ENCODE measurements at regions not wholly inside any gene's neighbourhood (a gene's known extent, or its start where the extent isn't known, plus 50 kb on each side); places are given as distances from the start of the nearest gene placed in this dataset.

DNA sequence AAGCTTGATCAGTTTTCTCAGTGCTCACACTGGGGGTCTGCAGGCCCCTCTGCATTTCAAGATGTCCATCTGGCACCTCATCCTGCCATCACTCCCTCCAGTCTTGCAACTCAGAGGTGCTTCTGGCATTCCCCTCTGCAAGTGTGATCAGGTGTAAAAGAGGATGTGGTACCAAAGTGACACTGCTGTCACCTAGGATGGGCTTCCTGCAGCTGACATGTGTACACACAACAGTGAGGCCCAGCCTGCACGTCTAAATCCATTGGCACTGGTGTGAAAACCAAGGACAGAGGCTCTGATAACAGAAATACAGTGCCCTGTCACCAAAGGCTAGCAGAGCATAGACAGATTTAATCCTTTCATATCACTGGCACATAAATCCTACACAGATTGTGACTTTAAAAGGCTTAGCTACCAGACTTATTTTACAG lies 162.5 kb upstream of the CELF2 start:
- Histone ChIP-seq H3K36me3 (ENCODE audit: control insufficient read depth, insufficient read depth, low read length, severe bottlenecking) (no peaks in the 10 kb centered on the region), H3K4me1 (ENCODE audit: control insufficient read depth, insufficient read depth, low read length) (peaks cover 27% of the 10 kb centered on the region), H3K9ac (ENCODE audit: low read length) (no peak overlapping the region), H3K9me3 (ENCODE audit: control insufficient read depth, low read length) (no peaks in the 10 kb centered on the region), H3K4me3 (ENCODE audit: low read length) (no peak overlapping the region), H3K27me3 (replicated peaks; ENCODE audit: control insufficient read depth, insufficient read depth, low read length) (no peaks in the 10 kb centered on the region)
- no peak for DNase-seq (ENCODE audit: low read depth)

DNA sequence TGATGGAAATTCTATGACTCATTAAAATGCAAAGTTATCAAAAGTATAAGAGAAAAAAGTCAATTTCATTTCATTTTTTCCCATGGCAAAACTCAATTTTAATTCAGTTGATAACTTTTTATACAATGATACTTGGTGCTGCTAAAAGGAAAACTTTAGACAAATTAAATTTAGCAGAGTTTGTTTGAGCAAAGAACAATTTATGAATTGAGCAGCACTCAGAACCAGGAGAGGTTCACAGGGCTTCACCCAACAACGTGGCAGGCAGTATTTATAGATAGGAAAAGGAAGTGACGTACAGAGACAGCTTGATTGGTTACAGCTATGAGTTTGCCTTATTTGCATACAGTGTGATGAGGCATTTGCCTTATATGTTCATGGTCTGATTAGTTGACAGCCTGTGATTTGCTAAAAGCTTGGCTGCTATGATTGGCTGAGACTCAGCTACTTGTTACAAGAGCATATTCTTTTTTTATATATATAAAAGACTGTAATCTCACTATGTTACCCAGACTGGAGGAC lies 157.2 kb upstream of the CELF2 start:
- Histone ChIP-seq H3K27me3 (replicated peaks; ENCODE audit: control insufficient read depth, insufficient read depth, low read length) (no peaks in the 10 kb centered on the region), H3K9ac (ENCODE audit: low read length) (no peak overlapping the region), H3K9me3 (ENCODE audit: control insufficient read depth, low read length) (no peaks in the 10 kb centered on the region), H3K36me3 (ENCODE audit: control insufficient read depth, insufficient read depth, low read length, severe bottlenecking) (no peaks in the 10 kb centered on the region), H3K4me3 (ENCODE audit: low read length) (no peak overlapping the region), H3K4me1 (ENCODE audit: control insufficient read depth, insufficient read depth, low read length) (peaks cover 3% of the 10 kb centered on the region)
- DNase-seq (ENCODE audit: low read depth) = no peak

DNA sequence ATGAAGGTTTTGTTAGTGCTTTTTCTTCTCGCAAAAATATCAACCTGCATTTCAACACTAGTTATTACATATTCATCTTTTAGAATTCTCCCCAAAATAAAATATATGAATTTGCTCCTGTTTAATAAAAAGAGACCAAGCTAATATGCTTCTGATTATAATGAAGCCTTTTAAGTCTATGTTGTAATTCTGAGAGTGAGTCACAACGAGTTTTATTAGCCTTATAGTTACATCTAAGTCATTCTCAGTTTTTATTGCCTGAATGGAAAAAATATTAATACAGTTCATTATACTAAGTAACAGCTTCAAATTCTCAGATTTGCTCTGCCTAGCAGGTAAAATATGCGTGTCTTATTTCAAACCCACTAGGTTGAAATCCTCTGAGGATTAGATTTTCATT lies 152.4 kb upstream of the CELF2 start:
- no peaks in the 10 kb centered on the region for H3K36me3 ChIP-seq (ENCODE audit: control insufficient read depth, insufficient read depth, low read length, severe bottlenecking)
- H3K4me3 ChIP-seq (ENCODE audit: low read length) = no peak overlapping the region
- H3K4me1 ChIP-seq (ENCODE audit: control insufficient read depth, insufficient read depth, low read length) = peaks cover 6% of the 10 kb centered on the region
- no peak overlapping the region for H3K9ac ChIP-seq (ENCODE audit: low read length)
- H3K27me3 ChIP-seq (replicated peaks; ENCODE audit: control insufficient read depth, insufficient read depth, low read length) = no peaks in the 10 kb centered on the region
- DNase-seq (ENCODE audit: low read depth) = peak; percentile 14
- no peaks in the 10 kb centered on the region for H3K9me3 ChIP-seq (ENCODE audit: control insufficient read depth, low read length)

DNA sequence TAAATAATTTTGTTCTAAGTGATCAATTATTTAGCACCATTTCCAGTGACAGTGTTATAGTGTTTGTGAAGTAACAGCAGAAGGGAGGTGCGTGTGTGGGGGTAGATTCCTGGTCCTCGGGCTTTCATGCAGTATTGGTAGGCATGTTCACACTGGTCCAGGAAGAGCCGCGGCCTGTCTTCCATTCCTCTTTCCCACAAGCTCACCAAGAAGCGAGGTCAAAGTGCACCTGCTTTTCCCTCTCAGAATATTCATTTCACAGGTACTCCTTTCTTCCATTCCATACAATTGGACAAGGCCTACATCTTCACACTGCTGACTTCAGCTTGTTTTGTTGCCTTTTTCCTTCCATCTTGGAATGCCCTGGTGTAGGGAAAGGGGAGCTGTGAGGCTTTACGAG lies 151.8 kb upstream of the CELF2 start:
- H3K36me3 ChIP-seq (ENCODE audit: control insufficient read depth, insufficient read depth, low read length, severe bottlenecking) = no peaks in the 10 kb centered on the region
- H3K4me3 ChIP-seq (ENCODE audit: low read length) = no peak overlapping the region
- H3K9me3 ChIP-seq (ENCODE audit: control insufficient read depth, low read length) = no peaks in the 10 kb centered on the region
- DNase-seq (ENCODE audit: low read depth) = no peak
- H3K27me3 ChIP-seq (replicated peaks; ENCODE audit: control insufficient read depth, insufficient read depth, low read length) = no peaks in the 10 kb centered on the region
- H3K9ac ChIP-seq (ENCODE audit: low read length) = no peak overlapping the region
- H3K4me1 ChIP-seq (ENCODE audit: control insufficient read depth, insufficient read depth, low read length) = peaks cover 12% of the 10 kb centered on the region

DNA sequence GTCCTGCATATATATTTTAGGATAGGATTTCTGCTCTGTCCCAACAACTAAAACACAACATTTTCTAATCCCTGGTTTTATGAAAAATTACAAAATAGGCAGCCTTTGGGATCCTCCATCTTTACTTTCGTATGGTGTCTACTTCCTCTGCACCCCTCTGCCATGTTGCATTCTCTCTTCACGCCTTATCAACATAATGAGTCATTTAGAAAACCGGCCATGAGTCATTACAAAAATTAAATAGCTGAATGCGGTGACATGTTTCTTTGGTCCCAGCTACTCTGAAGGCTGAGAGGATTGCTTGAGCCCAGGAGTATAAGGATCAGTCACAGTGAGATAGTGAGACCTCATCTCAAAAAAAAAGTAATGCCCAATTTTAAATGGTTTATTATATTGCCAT lies 148.1 kb upstream of the CELF2 start:
- Histone ChIP-seq H3K4me1 (ENCODE audit: control insufficient read depth, insufficient read depth, low read length) (peaks cover 35% of the 10 kb centered on the region), H3K36me3 (ENCODE audit: control insufficient read depth, insufficient read depth, low read length, severe bottlenecking) (no peaks in the 10 kb centered on the region), H3K4me3 (ENCODE audit: low read length) (no peak overlapping the region), H3K27me3 (replicated peaks; ENCODE audit: control insufficient read depth, insufficient read depth, low read length) (no peaks in the 10 kb centered on the region), H3K9me3 (ENCODE audit: control insufficient read depth, low read length) (no peaks in the 10 kb centered on the region), H3K9ac (ENCODE audit: low read length) (no peak overlapping the region)
- no peak for DNase-seq (ENCODE audit: low read depth)

DNA sequence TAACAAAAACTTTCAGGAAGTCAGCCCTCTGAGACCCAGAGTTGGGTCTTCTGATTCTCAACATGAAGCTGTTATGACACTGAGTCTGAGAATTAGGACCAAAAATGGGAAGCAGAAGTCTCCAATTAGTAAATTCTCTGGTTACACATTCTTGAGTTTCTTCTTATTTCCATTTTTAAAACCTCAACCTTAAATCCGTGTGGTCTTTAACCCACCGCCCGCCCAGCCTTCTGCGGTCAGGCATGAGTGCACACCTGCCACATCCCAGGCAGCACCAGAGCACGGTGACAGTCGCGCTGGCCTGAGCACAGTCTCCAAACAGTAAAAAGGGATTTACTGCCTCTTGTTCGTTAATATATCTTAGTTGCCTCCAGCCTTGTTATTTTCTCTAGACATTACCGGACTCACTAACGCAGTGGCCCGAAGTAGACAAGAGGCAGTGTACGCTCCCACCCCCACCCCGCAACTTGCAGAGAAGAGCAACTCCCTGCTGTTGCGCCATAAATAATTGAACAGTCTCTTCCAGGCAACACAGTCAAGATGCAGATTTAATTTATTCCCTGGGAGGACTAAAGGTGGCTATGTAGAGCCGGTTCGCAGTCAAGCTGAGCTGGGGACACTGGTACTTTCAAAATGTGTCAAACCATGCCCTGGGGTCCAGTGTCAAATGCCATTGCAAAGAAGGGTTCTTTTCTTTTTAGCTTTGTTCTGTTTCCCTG lies 147.0 kb upstream of the CELF2 start:
- no peaks in the 10 kb centered on the region for H3K27me3 ChIP-seq (replicated peaks; ENCODE audit: control insufficient read depth, insufficient read depth, low read length)
- peak; percentile 56 for DNase-seq (ENCODE audit: low read depth)
- peak overlapping the region; percentile 53 for H3K4me3 ChIP-seq (ENCODE audit: low read length)
- H3K9ac ChIP-seq (ENCODE audit: low read length) = peak overlapping the region; percentile 55
- H3K36me3 ChIP-seq (ENCODE audit: control insufficient read depth, insufficient read depth, low read length, severe bottlenecking) = no peaks in the 10 kb centered on the region
- H3K9me3 ChIP-seq (ENCODE audit: control insufficient read depth, low read length) = no peaks in the 10 kb centered on the region
- peaks cover 30% of the 10 kb centered on the region for H3K4me1 ChIP-seq (ENCODE audit: control insufficient read depth, insufficient read depth, low read length)

DNA sequence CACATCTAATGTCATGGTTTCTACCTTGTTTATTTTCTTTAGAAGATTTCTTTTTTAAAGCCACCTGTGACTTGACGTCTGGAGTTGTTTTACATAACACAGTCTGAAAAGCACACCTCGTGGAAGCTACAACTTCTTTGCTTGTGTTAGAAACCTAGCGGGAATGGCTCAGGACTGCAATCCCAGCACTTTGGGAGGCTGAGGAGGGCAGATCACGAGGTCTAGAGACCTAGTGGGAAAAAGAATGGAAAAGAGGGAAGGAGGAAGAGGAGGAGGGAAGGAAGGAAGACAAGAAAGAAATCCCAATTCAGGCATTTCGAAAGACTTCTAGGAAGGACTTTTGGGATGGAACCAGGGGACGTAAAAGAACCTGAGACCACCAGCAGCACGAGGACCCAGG lies 146.3 kb upstream of the CELF2 start:
- H3K4me3 ChIP-seq (ENCODE audit: low read length) = peak overlapping the region; percentile 53
- H3K9ac ChIP-seq (ENCODE audit: low read length) = peak overlapping the region; percentile 55
- DNase-seq (ENCODE audit: low read depth) = peak; percentile 4
- no peaks in the 10 kb centered on the region for H3K27me3 ChIP-seq (replicated peaks; ENCODE audit: control insufficient read depth, insufficient read depth, low read length)
- no peaks in the 10 kb centered on the region for H3K36me3 ChIP-seq (ENCODE audit: control insufficient read depth, insufficient read depth, low read length, severe bottlenecking)
- H3K9me3 ChIP-seq (ENCODE audit: control insufficient read depth, low read length) = no peaks in the 10 kb centered on the region
- H3K4me1 ChIP-seq (ENCODE audit: control insufficient read depth, insufficient read depth, low read length) = peaks cover 29% of the 10 kb centered on the region

DNA sequence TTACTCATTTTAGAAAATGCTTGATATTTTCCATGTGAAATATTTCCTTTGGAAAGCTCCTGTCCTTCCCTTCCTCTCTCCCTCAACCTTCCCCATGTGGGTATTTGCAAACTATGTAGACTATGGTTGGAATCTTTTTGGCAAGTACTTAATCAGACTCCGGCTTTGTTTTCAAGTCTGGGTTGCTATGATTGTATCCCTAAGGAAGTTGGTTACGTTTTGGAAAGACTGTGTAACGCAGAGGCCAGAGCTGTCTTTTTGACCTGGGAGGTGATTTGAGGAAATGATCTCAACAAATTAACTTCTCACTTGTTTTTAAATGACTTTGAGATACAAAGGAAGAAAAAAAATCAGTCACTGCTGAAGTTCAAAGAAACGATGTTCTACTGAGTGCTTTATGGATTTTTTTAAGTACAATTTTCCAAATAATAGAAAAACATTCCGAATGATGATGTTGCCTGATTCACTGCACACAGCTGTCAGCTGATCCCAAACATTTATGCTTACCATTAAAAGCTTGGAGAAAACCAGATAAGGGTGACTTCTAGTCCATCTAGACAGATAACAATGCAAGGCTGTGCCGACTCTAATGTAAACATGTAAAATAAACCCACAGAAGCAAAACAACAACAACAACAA lies 145.5 kb upstream of the CELF2 start:
- Histone ChIP-seq H3K9ac (ENCODE audit: low read length) (peak overlapping the region; percentile 47), H3K4me1 (ENCODE audit: control insufficient read depth, insufficient read depth, low read length) (peaks cover 29% of the 10 kb centered on the region), H3K9me3 (ENCODE audit: control insufficient read depth, low read length) (no peaks in the 10 kb centered on the region), H3K36me3 (ENCODE audit: control insufficient read depth, insufficient read depth, low read length, severe bottlenecking) (no peaks in the 10 kb centered on the region), H3K27me3 (replicated peaks; ENCODE audit: control insufficient read depth, insufficient read depth, low read length) (no peaks in the 10 kb centered on the region), H3K4me3 (ENCODE audit: low read length) (peak overlapping the region; percentile 60)
- DNase-seq (ENCODE audit: low read depth) = peak; percentile 73

DNA sequence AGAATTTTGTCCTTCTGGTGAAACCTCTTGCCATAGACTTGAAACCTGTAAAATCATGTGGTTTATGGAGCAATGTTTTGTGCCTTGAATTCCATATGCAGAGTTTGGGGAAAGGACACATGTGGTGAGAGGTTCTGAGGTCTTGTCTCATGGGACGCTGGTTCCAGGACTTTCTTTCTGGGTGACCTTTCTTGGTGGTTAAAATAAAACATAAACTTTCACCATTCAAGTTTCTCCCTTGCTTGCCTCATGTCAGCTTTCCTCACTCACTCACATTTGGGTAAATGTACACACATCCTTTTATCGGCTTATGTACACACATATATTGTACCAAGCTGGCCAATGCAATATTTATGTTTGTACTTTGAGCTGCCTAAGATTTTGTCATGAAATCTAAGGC lies 144.9 kb upstream of the CELF2 start:
- DNase-seq (ENCODE audit: low read depth) = peak; percentile 16

DNA sequence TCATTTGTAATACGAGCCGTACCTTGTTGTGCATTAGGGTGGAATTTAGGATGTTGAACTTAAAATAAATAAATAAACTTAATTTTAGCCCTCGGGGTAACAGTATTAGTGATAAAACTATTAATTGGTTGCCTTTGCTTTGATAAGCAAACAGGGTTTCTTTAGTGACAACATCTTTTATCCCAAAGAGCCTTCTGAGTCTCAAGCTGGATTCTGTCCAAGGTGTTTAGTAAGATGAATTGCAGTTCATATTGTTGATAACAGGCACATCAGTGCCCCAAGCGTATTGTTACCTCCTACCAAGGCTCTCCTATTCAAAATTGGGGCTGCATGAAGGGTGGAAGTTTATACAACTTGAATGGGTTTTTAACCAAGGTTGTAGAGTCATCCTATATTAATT lies 144.4 kb upstream of the CELF2 start:
- H3K27me3 ChIP-seq (replicated peaks; ENCODE audit: control insufficient read depth, insufficient read depth, low read length) = no peaks in the 10 kb centered on the region
- peaks cover 29% of the 10 kb centered on the region for H3K4me1 ChIP-seq (ENCODE audit: control insufficient read depth, insufficient read depth, low read length)
- H3K4me3 ChIP-seq (ENCODE audit: low read length) = no peak overlapping the region
- H3K9me3 ChIP-seq (ENCODE audit: control insufficient read depth, low read length) = no peaks in the 10 kb centered on the region
- no peaks in the 10 kb centered on the region for H3K36me3 ChIP-seq (ENCODE audit: control insufficient read depth, insufficient read depth, low read length, severe bottlenecking)
- no peak for DNase-seq (ENCODE audit: low read depth)
- no peak overlapping the region for H3K9ac ChIP-seq (ENCODE audit: low read length)

More for the DNA sequence above, 144.9 kb upstream of the CELF2 start:
- Histone ChIP-seq H3K4me3 (ENCODE audit: low read length) (peak overlapping the region; percentile 60), H3K4me1 (ENCODE audit: control insufficient read depth, insufficient read depth, low read length) (peaks cover 29% of the 10 kb centered on the region), H3K9me3 (ENCODE audit: control insufficient read depth, low read length) (no peaks in the 10 kb centered on the region), H3K36me3 (ENCODE audit: control insufficient read depth, insufficient read depth, low read length, severe bottlenecking) (no peaks in the 10 kb centered on the region), H3K27me3 (replicated peaks; ENCODE audit: control insufficient read depth, insufficient read depth, low read length) (no peaks in the 10 kb centered on the region), H3K9ac (ENCODE audit: low read length) (peak overlapping the region; percentile 47)

DNA sequence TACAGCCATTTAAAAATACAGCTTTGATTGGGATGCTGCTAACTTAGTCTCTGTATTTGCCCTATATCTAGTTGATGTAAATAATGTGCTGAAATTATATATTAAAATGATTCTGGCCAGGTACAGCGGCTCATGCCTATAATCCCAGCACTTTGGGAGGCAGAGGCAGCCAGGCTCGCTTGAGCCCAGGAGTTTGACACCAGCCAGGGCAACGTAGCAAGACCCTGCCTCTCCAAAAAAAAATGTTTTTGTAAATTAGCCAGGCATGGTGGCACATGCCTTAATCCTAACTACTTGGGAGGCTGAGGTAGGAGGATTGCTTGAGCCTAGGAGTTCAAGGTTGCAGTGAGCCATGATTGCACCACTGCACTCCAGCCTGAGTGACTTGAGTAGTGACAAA lies 143.8 kb upstream of the CELF2 start:
- DNase-seq (ENCODE audit: low read depth) = no peak
- H3K4me3 ChIP-seq (ENCODE audit: low read length) = no peak overlapping the region
- no peak overlapping the region for H3K9ac ChIP-seq (ENCODE audit: low read length)
- H3K4me1 ChIP-seq (ENCODE audit: control insufficient read depth, insufficient read depth, low read length) = peaks cover 29% of the 10 kb centered on the region
- H3K9me3 ChIP-seq (ENCODE audit: control insufficient read depth, low read length) = no peaks in the 10 kb centered on the region
- no peaks in the 10 kb centered on the region for H3K36me3 ChIP-seq (ENCODE audit: control insufficient read depth, insufficient read depth, low read length, severe bottlenecking)
- H3K27me3 ChIP-seq (replicated peaks; ENCODE audit: control insufficient read depth, insufficient read depth, low read length) = no peaks in the 10 kb centered on the region
